ENCODE measurements at regions not wholly inside any gene's neighbourhood (a gene's known extent, or its start where the extent isn't known, plus 50 kb on each side); places are given as distances from the start of the nearest gene placed in this dataset.

- TF ChIP-seq CTCF (IDR thresholded peaks at IDR 0.05), result no peak
- no peak for TF ChIP-seq POLR2A (IDR thresholded peaks at IDR 0.05)
Observed at GRCh38 chr5:99651298-99651697, 722.5 kb upstream of the CHD1 start.
